IPS-18c (cell line): ENCODE measurements at regions not wholly inside any gene's neighbourhood (a gene's known extent, or its start where the extent isn't known, plus 50 kb on each side); places are given as distances from the start of the nearest gene placed in this dataset.
"Not testable (repeated sequence)": the region's sequence is repeated elsewhere in the genome, so short reads cannot be mapped to it uniquely, and the experiment has no call there.

ENCODE experiments used
- H3K4me3 ChIP-seq: 2 replicates; pipeline ENCODE4 v1.7.0; 2013; ENCODE audit warnings: low read depth, mild to moderate bottlenecking, low read length, moderate library complexity; ENCODE audit not compliant: insufficient read depth
- H3K9me3 ChIP-seq: one replicate; pipeline ENCODE4 v1.6.1; 2013; ENCODE audit warnings: mild to moderate bottlenecking, low read length, moderate library complexity; ENCODE audit not compliant: control insufficient read depth, insufficient read depth

DNA sequence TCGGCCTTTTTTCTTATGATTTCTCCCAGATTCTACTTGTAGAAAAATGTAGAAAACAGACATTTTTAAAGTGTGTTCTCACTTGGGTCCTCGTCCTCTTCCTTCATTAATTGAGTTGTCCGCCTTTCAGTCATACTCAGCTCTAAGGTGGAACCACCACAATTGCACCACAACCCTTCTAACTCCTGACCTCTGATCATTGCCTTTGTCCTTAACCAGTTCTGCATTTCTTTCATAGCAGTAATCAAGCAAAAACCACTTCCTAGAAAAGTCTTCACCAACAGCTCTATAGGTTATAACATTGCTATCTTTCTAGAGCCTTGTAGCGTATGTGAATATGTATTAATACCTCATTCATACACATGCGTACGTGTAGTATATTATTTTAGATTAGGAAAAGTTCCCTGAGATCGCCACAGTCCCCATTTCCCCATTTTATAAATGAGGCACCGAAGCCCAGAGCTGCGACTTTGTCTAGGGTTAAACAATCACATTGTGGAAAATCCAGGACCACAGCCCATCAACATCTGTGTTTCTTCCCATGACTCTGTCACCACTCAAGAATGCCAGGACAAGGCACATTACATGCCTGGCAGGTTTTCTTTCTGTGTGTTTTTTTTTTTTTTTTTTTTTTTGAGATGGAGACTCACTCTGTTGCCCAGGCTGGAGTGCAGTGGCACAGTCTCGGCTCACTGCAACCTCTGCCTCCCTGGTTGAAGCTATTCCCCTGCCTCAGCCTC, 175.5 kb downstream of the BTBD3 start:
- Histone ChIP-seq H3K9me3 (no peaks in the 10 kb centered on the region), H3K4me3 (no peak overlapping the region)

DNA sequence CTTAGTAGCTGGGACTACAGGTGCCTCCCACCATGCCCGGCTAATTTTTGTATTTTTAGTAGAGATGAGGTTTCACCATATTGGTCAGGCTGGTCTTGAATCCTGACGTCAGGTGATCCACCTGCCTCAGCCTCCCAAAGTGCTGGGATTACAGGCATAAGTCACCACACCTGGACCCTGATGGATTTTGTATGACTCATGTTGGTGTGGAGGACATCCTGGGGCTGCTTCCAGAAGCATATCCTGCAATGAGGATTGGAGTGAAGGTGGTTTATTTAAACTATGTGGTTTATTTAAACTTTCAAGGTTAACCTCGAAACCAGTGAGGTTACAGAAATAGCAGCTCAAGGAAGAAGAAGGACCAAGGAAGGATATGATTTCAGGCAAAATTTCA, 176.1 kb downstream of the BTBD3 start:
- not testable (repeated sequence) for H3K9me3 ChIP-seq, H3K4me3 ChIP-seq

DNA sequence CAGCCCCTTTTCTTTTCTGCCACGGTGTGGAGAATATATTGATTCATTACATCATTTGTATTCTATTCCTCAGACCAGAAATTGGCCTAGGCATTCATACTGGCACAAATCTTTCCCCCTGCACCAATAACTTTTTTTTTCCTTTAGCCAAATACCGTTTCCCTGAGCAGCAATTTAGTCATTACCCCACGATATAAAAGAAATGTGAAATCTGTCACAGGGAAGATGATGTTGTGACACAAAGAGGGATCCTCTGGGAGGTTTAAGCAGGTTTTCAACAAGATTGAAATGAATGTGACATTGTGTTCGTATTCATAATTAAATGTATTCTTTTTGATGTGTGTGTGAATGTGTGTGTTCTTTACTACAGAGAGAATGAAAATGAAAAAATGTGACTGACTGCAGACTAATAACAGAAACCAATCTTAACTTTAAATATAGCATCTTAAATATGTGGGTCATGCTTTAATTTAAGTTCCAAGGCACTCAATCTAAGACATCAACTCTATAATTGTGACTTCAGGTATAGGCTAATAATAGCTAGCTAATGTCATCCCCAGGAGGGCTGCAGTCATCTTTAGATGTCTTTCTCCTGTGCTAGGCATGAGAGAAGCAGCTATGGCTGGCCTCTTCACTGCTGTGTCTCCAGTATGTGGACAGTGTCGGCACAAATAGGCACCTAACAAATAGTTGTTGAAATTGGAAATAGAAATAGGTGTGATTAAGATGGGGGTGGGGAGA, 177.7 kb downstream of the BTBD3 start:
- H3K9me3 ChIP-seq, result no peaks in the 10 kb centered on the region

DNA sequence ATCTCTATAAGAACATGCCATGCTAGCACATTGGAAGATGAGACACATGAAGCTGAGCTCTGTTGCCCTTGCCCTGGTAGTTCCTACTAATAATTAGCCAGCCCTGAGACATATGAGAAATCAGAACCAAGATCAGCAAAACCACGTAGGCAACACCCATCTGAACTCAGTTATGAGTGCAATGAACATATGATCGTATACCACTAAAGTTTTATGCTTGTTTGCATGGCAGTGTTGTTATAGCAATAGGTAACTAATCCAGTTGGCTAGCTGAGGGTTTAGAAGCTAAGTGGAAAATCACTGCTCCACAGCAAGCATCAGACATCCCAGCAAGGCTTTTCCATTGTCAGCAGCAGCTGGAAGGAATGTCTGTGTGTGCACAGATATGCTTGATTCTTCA, 180.7 kb downstream of the BTBD3 start:
- no peaks in the 10 kb centered on the region for H3K9me3 ChIP-seq
- no peak overlapping the region for H3K4me3 ChIP-seq

More for the DNA sequence above, 177.7 kb downstream of the BTBD3 start:
- no peak overlapping the region for H3K4me3 ChIP-seq

DNA sequence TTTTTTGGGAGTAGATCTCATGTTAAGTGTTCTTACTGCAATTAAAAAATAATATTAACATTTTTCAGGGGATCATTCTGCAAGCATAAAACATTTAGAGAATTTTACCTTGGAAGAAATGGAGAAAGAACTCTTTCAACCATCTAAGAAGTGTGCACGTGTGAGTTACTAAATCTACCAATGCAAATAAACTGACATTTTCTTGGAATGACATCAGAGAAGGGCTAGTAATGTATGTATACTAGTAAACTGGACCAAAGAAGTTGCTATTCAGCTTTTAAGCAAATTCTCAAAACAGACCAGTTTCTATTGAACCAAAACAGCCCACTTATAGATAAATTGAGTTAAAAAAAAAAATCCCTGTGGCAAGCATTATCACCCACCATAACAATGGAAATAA, 191.2 kb downstream of the BTBD3 start:
- Histone ChIP-seq H3K4me3 (no peak overlapping the region), H3K9me3 (no peaks in the 10 kb centered on the region)

DNA sequence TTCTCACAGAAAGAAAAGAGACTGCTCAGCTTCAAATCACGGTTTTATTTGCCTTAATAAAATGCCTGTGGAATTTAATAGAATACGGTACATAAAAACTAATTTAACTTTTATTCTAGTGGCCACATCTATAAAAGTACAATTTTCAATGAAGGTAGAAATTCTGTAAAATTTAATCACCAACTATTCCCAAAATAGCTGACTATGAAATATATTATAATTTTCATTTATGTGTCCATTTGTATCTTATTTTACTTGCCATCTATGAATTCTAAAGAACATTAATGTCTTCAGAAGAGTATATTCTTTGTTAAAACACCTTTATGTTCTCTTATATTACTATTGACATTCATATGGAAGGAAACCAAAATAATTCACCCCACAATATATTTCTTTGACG, 192.6 kb downstream of the BTBD3 start:
- Histone ChIP-seq H3K9me3 (no peaks in the 10 kb centered on the region), H3K4me3 (no peak overlapping the region)

DNA sequence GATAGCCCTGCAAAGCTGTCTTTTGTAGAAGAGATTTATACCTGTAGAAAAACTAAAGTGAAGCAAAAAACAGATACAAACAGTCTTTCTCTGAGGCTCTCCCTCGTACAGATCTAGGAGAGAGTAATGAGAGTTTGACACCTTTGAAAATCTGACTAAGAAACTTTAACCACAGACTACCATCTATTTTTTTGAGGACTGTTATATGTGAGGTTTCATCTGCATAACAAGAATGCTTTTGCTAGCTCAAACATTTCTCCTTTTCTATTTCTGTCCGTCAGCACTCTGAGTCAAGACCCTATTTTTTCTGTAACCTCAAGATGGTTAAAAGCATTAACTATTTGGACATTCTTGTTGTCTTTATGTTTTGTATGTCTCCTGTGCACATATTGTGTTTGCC, 193.0 kb downstream of the BTBD3 start:
- H3K4me3 ChIP-seq, result no peak overlapping the region
- no peaks in the 10 kb centered on the region for H3K9me3 ChIP-seq

DNA sequence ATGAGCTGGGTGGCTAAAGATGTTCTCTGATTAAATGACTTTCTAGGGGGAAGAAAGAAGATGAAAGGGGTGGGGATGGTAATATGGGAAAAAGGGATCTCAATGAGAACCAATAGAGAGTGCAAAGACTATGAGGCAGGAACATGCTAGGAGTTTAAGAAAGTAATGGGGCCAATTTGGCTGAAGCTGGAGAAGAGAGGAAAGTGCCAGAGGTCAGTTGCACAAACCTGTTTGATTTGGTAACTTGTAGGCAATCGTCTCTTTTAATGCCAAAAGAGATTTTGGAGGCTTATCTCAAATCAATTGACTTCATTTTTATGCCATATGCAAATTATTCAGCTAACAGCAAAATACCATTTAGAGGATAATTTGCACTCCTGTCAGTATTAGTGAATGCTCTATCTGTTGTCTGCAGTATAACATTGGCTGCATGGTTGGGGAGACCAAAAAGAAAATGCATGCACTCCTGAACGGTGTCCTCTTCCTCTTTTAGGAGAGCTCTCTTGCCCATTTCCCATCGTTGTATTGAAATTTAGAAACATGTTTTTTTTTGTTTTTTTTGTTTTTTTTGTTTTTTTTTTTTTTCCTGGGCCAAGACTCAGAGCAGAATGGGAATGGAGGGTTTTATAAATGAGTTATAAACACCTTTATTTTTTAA, 193.9 kb downstream of the BTBD3 start:
- no peaks in the 10 kb centered on the region for H3K9me3 ChIP-seq
- no peak overlapping the region for H3K4me3 ChIP-seq

DNA sequence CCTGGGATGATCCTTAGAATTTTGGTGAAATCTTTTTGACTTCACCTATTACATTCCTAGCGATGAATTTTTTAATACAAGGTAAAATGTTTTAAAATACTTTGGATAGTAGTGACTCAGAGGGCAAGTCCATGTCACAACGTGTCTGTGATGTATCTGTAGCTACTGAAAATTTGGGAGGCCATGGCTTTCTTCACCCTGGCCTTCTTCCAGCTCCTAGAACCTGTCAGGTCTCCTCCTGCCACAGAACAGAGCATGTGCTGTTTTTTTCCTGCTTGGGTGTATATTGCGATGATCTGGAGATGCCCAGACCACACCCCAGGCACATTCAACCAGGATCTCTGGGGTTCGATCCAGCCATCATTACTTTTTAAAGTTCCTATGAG, 194.4 kb downstream of the BTBD3 start:
- no peaks in the 10 kb centered on the region for H3K9me3 ChIP-seq

DNA sequence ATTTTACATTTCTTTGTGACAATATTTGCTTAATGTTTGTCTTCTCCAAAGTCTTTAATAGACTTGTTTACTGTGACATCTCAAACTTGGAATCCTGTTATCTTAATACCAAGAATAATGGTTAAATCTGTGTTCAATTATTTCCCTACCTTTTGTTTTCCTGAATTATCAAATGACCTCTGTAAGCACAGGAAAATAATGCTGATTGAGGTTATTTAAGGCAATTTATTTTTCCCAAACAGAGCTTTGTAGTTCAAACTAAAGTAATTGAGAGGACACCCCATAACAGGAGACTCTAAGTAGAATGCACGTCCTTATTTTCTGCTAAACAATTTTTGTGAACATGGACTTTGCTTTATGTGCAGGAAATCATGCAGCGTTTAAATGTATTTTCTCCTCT, 195.0 kb downstream of the BTBD3 start:
- Histone ChIP-seq H3K4me3 (no peak overlapping the region), H3K9me3 (no peaks in the 10 kb centered on the region)

More for the DNA sequence above, 194.4 kb downstream of the BTBD3 start:
- H3K4me3 ChIP-seq, result no peak overlapping the region

DNA sequence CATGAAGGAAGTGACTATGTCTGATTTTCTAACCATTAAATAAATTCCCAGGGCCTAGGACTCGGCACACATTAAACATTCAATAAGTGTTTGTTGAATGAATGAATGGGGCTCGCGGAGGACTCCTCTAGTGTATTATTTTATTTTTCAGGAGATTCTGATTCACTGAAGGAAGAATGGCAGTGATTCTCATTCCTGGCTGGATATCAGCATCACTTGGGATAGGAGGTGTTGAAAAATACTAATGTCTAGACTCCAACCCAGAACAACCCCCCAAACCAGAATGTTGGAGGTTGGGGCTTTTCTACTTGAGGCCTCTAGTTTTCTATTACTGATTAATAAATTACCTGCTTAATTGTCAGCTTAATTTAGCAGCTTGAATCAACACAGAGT, 195.4 kb downstream of the BTBD3 start:
- Histone ChIP-seq H3K9me3 (no peaks in the 10 kb centered on the region), H3K4me3 (no peak overlapping the region)

DNA sequence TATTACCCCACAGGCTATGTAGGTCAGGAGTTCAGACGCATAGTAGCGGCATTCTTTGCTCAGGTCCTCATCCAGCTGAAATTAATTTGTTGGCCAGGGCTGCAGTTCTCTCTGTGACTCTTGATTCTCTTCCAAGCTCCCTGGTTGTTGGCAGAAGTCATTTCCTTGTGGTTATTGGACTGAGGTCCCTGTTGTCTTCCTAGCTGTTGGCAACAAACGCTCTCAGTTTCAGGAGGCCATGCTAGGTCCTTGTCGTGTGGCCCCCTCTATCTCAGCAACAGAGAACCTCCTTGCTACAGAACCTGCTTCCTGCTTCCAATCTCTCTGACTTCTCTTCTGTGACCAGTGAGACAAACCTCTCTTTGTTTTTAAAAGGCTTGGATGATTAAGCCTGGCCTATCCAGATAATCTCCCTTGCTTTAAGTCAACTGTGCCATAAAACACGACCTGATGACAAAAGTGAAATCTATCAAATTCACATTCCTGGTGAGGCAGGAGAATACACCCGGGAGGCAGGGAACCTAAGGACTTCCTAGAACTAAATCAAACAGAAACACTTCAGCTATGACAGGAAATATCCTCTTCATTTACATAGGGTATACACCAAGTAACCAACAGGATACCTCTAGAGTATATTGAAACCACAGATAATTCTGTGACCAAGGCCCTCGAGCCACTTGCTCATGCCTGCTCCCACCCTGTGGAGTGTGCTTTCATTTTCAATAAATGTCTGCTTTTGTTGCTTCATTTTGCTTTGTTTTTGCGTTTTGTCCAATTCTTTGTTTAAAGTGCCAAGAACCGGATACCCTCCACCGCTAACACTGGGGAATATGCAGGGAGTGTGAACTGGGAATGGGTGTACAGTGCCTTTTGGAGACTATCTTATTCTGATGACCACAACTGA, 196.0 kb downstream of the BTBD3 start:
- no peaks in the 10 kb centered on the region for H3K9me3 ChIP-seq
- H3K4me3 ChIP-seq, result no peak overlapping the region

DNA sequence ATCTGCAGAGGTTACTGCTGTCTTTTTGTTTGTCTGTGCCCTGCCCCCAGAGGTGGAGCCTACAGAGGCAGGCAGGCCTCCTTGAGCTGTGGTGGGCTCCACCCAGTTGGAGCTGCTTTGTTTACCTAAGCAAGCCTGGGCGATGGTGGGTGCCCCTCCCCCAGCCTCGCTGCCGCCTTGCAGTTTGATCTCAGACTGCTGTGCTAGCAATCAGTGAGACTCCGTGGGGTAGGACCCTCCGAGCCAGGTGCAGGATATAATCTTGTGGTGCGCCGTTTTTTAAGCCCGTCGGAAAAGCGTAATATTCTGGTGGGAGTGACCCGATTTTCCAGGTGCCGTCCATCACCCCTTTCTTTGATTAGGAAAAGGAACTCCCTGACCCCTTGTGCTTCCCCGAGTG, 211.4 kb downstream of the BTBD3 start:
- not testable (repeated sequence) for H3K9me3 ChIP-seq
- peak overlapping the region; percentile 21; the same call in 1 of the 2 replicates for H3K4me3 ChIP-seq

DNA sequence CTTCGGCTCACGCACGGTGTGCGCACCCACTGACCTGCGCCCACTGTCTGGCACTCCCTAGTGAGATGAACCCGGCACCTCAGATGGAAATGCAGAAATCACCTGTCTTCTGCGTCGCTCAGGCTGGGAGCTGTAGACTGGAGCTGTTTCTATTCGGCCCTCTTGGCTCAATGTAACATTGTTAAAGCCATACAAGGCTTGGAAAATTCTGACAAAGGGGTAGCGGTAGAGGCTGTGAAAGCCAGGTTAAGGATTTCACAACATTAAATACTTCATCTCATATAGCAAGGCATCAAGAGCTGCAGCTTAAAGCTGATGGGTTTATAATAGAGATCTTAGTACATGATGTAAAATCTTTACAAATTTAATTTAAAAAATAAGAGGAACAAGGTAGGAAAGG, 211.8 kb downstream of the BTBD3 start:
- H3K9me3 ChIP-seq, result not testable (repeated sequence)
- H3K4me3 ChIP-seq, result peak overlapping the region; percentile 21; the same call in 1 of the 2 replicates

DNA sequence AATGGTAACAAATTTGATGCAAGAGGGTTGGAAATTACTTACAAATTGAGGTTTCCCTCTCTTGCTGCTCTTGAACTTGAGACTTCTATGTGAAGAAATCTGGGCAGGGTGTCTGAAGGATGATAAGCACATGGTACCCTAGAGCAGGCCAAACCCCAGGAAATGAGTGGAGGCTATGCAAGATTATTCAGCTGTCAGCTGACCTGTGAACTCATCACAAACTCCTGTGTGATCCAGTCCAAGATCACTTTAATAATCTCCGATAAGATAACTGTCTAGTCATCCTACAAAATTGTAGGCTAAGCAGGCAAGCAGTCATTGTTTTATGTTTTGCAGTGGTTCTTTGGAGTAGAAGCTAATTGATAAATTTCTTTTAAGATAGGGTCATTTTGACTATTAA, 213.1 kb downstream of the BTBD3 start:
- no peaks in the 10 kb centered on the region for H3K9me3 ChIP-seq
- H3K4me3 ChIP-seq, result no peak overlapping the region

DNA sequence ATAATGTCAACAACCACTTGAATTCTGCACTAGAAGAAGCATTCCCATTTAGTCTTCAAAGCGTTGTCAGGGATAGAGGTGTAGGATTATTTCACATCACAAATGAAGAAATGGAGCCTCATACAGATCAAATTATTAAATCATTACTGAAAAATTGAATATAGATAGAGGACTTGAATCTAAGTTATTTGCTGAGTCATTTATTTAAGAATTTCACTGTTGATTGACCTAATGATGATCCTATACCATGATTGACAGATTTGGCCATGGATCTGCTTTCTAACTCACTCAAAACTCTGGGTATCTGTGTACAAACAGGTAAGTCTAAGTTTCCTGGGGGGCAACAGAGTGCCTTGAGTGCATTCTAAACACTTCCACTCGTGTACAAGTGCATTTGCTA, 215.9 kb downstream of the BTBD3 start:
- Histone ChIP-seq H3K9me3 (no peaks in the 10 kb centered on the region), H3K4me3 (no peak overlapping the region)

DNA sequence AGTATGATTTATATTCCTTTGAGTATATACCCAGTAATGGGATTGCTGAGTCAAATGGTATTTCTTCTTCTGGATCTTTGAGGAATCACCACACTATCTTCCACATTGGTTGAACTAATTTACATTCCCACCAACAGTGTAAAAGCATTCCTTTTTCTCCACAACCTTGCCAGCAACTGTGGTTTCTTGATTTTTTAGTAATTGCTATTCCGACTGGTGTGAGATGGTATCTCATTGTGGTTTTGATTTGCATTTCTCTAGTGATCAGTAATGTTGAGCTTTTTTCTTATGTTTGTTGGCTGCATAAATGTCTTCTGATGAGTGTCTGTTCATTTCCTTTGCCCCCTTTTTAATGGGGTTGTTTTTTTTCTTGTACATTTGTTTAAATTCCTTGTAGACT, 228.3 kb downstream of the BTBD3 start:
- H3K4me3 ChIP-seq, H3K9me3 ChIP-seq: not testable (repeated sequence)
